ENCODE measurements at regions not wholly inside any gene's neighbourhood (a gene's known extent, or its start where the extent isn't known, plus 50 kb on each side); places are given as distances from the start of the nearest gene placed in this dataset.

- TF ChIP-seq, protein P1, sequence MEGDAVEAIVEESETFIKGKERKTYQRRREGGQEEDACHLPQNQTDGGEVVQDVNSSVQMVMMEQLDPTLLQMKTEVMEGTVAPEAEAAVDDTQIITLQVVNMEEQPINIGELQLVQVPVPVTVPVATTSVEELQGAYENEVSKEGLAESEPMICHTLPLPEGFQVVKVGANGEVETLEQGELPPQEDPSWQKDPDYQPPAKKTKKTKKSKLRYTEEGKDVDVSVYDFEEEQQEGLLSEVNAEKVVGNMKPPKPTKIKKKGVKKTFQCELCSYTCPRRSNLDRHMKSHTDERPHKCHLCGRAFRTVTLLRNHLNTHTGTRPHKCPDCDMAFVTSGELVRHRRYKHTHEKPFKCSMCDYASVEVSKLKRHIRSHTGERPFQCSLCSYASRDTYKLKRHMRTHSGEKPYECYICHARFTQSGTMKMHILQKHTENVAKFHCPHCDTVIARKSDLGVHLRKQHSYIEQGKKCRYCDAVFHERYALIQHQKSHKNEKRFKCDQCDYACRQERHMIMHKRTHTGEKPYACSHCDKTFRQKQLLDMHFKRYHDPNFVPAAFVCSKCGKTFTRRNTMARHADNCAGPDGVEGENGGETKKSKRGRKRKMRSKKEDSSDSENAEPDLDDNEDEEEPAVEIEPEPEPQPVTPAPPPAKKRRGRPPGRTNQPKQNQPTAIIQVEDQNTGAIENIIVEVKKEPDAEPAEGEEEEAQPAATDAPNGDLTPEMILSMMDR (IDR thresholded peaks at IDR 0.05; ENCODE audit: insufficient read depth, low read length, poor library complexity, severe bottlenecking): no peak
- TF ChIP-seq EZH2phosphoT487 (conservative IDR thresholded peaks at IDR 0.05; ENCODE audit: low read length): no peak
Measured at GRCh38 chr13:68481130-68481529, 1251.0 kb upstream of the PCDH9 start.
